Mucosa of rectum (tissue), 2 donors: ENCODE measurements at regions not wholly inside any gene's neighbourhood (a gene's known extent, or its start where the extent isn't known, plus 50 kb on each side); places are given as distances from the start of the nearest gene placed in this dataset.

Experiments used
- H3K27ac ChIP-seq, 2 donors: one replicate each; pipeline ENCODE4 v1.7.0; 2013; ENCODE audit warnings: inconsistent platforms in 2 of 2, low read depth in 2 of 2, low read length in 2 of 2
- H3K27me3 ChIP-seq, 2 donors: one replicate each; pipeline ENCODE4 v1.7.0; 2013; ENCODE audit warnings: low read length in 2 of 2; ENCODE audit not compliant: control insufficient read depth in 2 of 2, insufficient read depth in 2 of 2
- H3K36me3 ChIP-seq, 2 donors: one replicate each; pipeline ENCODE4 v1.7.0; 2013; ENCODE audit warnings: low read length in 2 of 2; ENCODE audit not compliant: control insufficient read depth in 2 of 2, insufficient read depth in 2 of 2
- H3K4me1 ChIP-seq, 2 donors: one replicate each; pipeline ENCODE4 v1.7.0; 2013; ENCODE audit warnings: low read length in 2 of 2, mild to moderate bottlenecking in 1 of 2; ENCODE audit not compliant: control insufficient read depth in 2 of 2, insufficient read depth in 2 of 2
- H3K4me3 ChIP-seq, 2 donors: one replicate each; pipeline ENCODE4 v1.7.0; 2013; ENCODE audit warnings: low read length in 2 of 2
- H3K9ac ChIP-seq, 2 donors: one replicate each; pipeline ENCODE4 v1.7.0; 2013; ENCODE audit warnings: low read length in 2 of 2, low read depth in 1 of 2, mild to moderate bottlenecking in 1 of 2
- H3K9me3 ChIP-seq, 2 donors: one replicate each; pipeline ENCODE4 v1.7.0; 2013; ENCODE audit warnings: low read length in 2 of 2; ENCODE audit not compliant: control insufficient read depth in 2 of 2
- donor health status: healthy.
- donor health status: Normal muscosa, but diverticular disease.

DNA sequence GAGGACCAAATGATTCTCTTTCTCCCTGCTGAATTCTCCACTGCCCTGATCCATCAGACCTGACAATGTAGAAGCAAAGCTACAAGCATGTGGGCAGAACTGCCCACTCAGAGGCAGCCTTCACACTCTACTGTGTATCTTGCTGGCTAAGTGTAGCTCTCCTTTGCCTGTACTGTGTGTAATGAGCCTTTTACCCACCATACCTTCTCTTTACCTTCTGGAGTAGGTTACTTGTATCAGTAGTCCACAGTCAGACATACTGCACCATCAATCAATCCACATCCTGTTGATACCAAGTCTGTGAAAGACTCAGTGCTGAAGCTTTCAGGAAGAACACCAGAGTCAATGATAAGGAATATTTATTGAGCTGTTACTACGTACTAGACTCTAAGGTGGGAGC lies 440.7 kb upstream of the ARHGEF26 start:
- Histone ChIP-seq H3K27ac (no peak overlapping the region), H3K27me3 (no peaks in the 10 kb centered on the region), H3K4me1 (no peaks in the 10 kb centered on the region), H3K9ac (no peak overlapping the region), H3K36me3 (no peaks in the 10 kb centered on the region), H3K4me3 (no peak overlapping the region), H3K9me3 (no peaks in the 10 kb centered on the region)

DNA sequence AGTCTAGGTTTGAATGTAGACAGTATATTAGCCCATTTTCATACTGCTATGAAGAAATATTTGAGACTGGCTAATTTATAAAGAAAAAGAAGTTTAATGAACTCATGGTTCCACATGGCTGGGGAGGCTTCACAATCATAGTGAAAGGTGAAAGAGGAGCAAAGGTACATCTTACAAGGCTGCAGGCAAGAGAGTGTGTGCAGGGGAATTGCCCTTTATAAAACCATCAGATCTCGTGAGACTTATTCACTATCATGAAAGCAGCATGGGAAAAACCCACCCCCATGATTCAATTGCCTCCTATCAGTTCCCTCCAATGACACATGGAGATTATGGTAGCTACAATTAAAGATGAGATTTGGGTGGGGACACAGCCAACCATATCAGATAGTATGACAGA lies 440.1 kb upstream of the ARHGEF26 start:
- Histone ChIP-seq H3K4me3 (no peak overlapping the region), H3K9ac (no peak overlapping the region)

DNA sequence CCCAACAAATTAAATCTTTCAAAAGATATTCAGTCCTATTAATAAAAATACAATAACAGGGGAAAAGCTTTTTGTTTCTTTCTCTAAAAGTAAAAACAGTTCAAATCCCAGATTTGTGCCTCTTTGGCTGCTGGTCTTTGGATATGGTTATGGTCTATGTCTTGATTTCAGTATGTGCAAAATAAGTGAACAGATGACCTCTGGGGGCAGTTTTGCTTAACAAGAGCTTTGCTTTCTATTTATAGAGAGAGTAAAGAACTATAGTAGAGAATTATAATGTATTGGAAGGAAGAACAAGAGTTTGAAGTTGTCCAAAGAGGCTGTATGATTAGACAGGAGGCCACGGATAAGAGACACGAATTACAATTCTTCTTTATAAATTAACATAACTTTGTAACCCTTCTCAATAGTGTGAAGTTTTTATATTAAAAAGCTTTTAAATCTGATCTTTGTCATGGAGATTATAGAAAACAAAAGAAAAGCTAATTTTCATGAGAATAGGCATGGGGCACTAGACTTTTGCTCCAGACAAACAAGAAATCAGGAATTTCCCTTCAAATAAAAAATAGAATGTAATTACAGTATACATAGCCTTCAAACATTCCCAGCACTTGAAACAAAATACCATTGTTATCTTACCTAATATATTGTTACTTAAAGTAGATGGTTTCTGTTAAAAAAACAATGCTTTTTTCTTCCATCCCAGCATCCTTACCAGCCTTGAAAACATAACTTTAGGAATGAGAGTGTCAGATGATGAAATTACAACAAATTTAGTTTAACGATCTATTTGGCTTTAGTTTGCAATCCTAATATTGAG lies 432.7 kb upstream of the ARHGEF26 start:
- Histone ChIP-seq H3K4me3 (no peak overlapping the region), H3K9me3 (no peaks in the 10 kb centered on the region)

More for the DNA sequence above, 440.1 kb upstream of the ARHGEF26 start:
- Histone ChIP-seq H3K4me1 (no peaks in the 10 kb centered on the region), H3K36me3 (no peaks in the 10 kb centered on the region), H3K9me3 (no peaks in the 10 kb centered on the region), H3K27me3 (no peaks in the 10 kb centered on the region), H3K27ac (no peak overlapping the region)

DNA sequence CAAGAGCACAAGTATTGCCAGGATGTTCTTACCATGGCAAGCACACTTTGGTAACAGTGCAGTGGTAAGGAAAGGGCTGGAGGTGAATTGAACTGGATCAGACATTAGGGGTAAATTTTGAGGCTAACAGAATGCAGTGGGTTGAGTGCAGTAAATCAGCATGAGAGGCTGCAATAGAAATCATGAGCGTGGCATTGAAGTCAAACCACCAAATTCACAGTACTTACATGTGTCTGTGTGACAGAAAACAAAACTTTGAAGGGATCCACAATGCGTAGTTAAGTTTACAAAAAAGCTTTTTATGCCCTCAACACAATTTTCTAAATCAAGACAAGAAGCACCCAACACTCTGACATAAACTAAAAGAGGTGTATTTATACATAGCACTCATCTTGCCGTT lies 428.0 kb upstream of the ARHGEF26 start:
- no peak overlapping the region for H3K9ac ChIP-seq
- H3K4me3 ChIP-seq = no peak overlapping the region
- no peaks in the 10 kb centered on the region for H3K9me3 ChIP-seq
- H3K4me1 ChIP-seq = no peaks in the 10 kb centered on the region
- H3K36me3 ChIP-seq = no peaks in the 10 kb centered on the region
- no peak overlapping the region for H3K27ac ChIP-seq
- H3K27me3 ChIP-seq = no peaks in the 10 kb centered on the region

More for the DNA sequence above, 432.7 kb upstream of the ARHGEF26 start:
- Histone ChIP-seq H3K9ac (no peak overlapping the region), H3K36me3 (no peaks in the 10 kb centered on the region), H3K27ac (no peak overlapping the region), H3K4me1 (no peaks in the 10 kb centered on the region), H3K27me3 (no peaks in the 10 kb centered on the region)

DNA sequence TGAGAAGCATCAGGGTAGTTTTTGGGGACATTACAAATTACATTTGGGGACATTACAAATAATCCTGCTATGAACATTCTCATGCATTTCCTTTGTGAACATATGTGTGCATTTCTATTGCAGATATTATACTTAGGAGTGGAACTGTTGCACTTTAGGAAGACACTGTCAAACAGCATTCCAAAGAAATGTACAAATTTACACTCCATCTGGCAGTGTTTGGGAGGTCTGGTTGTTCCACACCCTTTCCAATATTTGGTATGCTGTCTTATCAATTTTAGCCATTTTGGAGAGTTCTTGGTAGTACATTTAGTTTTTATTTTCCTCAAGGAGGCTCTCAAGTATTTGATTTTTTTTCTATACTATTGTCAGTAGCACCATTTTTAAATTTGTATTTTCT lies 419.1 kb upstream of the ARHGEF26 start:
- no peaks in the 10 kb centered on the region for H3K4me1 ChIP-seq
- H3K9me3 ChIP-seq = no peaks in the 10 kb centered on the region

DNA sequence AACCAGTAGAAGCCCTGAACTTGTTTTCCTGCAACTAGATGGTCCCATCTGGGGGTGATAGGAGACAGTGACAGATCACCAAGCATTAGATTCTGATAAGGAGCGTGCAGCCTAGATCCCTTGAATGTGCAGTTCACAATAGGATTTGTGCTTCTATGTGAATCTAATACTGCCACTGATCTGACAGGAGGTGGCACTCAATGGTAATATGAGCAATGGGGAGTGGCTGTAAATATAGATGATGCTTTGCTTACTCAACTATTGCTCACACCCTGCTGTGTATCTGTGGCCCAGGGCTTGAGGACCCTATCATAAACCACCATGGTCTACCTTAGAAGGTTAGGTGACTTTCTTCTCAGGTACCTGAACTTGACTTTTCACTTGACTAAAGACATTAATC lies 417.1 kb upstream of the ARHGEF26 start:
- no peak overlapping the region for H3K4me3 ChIP-seq

More for the DNA sequence above, 419.1 kb upstream of the ARHGEF26 start:
- no peak overlapping the region for H3K27ac ChIP-seq
- H3K4me3 ChIP-seq = no peak overlapping the region
- no peaks in the 10 kb centered on the region for H3K36me3 ChIP-seq
- H3K27me3 ChIP-seq = no peaks in the 10 kb centered on the region
- no peak overlapping the region for H3K9ac ChIP-seq

DNA sequence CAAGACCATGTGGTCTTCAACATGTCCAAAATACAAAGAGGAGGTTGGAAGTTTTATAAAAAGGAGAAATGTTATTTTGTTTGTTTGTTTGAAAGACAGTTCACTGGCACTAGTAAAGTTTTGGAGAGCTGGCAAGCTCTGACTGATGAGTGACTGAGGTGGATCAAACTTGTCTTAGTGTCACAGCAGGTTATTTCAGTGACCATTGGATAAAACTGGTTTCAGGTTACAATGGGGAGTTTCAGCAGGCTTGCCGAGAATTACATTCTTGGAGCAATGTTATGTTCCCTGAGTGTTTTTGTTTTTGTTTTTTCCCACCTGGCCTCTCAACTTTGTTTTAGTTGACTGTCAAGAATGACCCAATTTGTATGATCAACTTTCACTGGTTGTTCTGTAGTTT lies 414.5 kb upstream of the ARHGEF26 start:
- H3K36me3 ChIP-seq = no peaks in the 10 kb centered on the region
- H3K9ac ChIP-seq = no peak overlapping the region
- H3K27ac ChIP-seq = no peak overlapping the region
- no peak overlapping the region for H3K4me3 ChIP-seq
- no peaks in the 10 kb centered on the region for H3K9me3 ChIP-seq
- H3K4me1 ChIP-seq = no peaks in the 10 kb centered on the region
- no peaks in the 10 kb centered on the region for H3K27me3 ChIP-seq

More for the DNA sequence above, 417.1 kb upstream of the ARHGEF26 start:
- Histone ChIP-seq H3K36me3 (no peaks in the 10 kb centered on the region), H3K27ac (no peak overlapping the region), H3K27me3 (no peaks in the 10 kb centered on the region), H3K4me1 (no peaks in the 10 kb centered on the region), H3K9ac (no peak overlapping the region), H3K9me3 (no peaks in the 10 kb centered on the region)

DNA sequence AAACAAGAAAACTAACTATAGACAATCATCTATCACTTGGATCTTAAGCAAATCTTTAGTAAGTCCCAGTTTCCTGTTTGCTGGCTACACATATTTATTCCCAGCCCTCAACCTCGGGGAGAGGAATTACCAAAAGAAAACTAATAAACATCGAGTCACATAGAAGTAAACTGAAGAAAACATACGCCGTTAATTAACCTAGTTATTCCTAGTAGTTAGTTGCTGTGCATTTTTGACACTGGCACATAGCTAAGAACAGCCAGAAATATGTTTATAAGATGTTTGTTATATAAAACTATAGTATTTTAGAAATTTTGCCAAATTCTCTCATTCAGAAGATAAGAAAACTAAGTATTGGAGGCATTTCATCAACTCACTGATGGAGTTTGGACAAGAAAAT lies 407.2 kb upstream of the ARHGEF26 start:
- Histone ChIP-seq H3K27me3 (no peaks in the 10 kb centered on the region), H3K4me1 (no peaks in the 10 kb centered on the region), H3K9me3 (no peaks in the 10 kb centered on the region), H3K9ac (no peak overlapping the region), H3K36me3 (no peaks in the 10 kb centered on the region), H3K4me3 (no peak overlapping the region), H3K27ac (no peak overlapping the region)

DNA sequence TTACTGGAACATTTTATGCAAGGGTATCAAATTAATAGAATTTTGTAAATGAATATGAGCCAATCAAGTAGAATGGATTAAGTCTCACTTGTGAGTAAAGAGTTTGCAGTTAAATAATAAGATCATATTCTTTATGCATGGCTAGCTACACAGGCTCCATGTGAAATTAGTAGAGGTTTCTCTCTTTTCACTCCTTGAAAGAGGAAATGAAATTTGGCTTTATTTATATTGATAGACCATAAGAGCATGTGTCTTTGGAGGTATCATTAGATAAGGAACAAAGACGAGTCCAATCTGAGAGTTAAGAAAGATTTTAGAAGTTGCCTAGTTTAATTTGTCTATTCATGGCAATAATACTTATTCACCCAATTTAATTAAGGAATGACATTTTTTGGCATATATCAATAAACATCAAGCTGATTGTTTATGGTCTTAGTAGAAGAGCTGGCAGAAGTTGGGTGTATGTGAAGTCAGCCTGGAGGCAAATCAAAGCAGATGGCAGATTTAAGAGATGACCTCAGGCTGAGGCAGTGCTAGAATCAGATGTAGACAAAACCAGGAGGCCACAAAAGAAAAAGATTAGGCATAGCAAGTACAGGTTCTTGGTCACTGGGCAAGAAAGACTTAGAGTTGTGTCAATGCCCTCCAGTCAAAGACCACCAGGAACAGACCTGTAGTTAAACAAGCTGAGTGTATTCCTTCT lies 406.5 kb upstream of the ARHGEF26 start:
- Histone ChIP-seq H3K27ac (no peak overlapping the region), H3K9me3 (no peaks in the 10 kb centered on the region), H3K4me1 (no peaks in the 10 kb centered on the region), H3K9ac (no peak overlapping the region), H3K4me3 (no peak overlapping the region), H3K36me3 (no peaks in the 10 kb centered on the region), H3K27me3 (no peaks in the 10 kb centered on the region)

DNA sequence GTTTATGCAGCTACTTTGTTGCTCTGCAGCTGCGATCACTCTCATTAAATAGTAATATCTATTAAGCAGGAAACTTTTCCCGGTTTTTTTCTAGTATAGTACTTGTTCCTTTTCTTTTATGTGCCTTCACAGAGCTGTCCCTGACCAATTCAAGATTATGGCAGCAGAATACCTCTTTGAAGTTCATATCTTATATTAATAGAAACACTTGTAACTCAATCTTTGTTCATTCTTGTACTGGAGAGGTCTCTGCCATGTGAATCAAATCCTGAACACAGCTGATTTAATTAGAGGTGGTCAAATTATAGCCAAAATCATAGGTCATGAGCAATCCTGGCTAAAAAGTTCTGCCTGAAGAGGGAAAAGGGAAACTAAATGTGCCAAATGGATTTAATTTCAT lies 399.0 kb upstream of the ARHGEF26 start:
- Histone ChIP-seq H3K4me3 (no peak overlapping the region), H3K27ac (no peak overlapping the region), H3K4me1 (no peaks in the 10 kb centered on the region), H3K27me3 (no peaks in the 10 kb centered on the region), H3K9ac (no peak overlapping the region), H3K9me3 (no peaks in the 10 kb centered on the region), H3K36me3 (no peaks in the 10 kb centered on the region)
